ENCODE measurements at regions not wholly inside any gene's neighbourhood (a gene's known extent, or its start where the extent isn't known, plus 50 kb on each side); places are given as distances from the start of the nearest gene placed in this dataset.
"Not testable (repeated sequence)": the region's sequence is repeated elsewhere in the genome, so short reads cannot be mapped to it uniquely, and the experiment has no call there.

DNA sequence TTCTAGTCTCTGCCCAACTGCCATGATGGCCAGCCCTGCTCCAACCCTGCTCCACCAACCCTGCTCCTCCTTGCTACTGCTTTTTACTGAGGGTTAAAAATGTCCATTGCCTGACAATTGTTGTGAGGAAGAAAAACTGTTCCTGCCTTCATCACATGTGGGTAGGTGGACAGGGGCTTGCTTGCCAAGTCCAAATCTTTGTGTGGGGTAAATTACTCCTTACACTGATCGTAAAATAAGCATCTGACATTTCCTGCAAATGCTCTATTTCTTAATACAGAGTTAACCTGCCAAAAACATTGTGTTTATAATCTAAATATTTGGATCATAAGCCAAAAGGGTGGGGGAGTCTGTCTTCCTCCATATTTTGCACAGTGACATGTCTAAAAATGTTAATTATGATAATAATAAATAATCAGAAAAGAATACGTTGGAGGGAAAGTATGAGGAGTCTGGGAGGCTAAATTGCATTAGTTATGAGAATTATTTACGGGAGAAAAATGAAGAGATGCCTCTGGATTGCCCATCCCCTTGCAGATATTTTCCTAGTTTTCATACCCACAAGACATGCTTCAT, 242.5 kb upstream of the TBL1XR1 start:
- no peak for DNase-seq

DNA sequence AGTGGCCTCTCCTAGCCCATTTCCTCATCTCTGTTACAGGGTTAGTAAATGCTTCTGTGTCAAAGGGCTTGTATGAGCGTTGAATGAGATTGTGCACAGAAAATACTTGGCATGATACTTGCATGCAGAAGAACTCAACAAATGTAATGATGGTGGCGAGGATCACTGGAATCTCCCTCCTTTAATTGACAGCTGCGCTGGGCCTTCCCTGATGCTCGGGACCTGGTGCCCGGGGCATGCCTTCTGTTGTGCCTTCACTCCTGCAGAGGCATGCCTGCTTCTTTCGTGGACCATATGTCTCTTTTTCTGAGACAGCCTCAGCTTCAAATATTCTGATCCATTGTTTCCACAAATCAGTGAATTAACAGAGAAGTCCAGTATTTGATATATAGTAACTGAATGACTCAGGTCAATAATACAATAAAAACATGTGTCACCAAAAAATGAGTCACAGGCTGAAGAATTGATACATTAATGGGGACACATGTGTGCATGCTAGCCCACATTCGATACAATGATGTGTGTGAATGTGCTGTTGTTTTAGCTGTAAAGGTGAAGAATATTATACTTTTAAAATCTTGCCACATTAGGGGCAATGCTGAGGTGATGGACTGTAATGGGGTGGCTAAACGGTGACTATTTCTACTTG, 243.3 kb upstream of the TBL1XR1 start:
- no peak for DNase-seq

- no peak for DNase-seq
These were observed 244.1 kb upstream of the TBL1XR1 start for GRCh38 chr3:177441276-177441812.

DNA sequence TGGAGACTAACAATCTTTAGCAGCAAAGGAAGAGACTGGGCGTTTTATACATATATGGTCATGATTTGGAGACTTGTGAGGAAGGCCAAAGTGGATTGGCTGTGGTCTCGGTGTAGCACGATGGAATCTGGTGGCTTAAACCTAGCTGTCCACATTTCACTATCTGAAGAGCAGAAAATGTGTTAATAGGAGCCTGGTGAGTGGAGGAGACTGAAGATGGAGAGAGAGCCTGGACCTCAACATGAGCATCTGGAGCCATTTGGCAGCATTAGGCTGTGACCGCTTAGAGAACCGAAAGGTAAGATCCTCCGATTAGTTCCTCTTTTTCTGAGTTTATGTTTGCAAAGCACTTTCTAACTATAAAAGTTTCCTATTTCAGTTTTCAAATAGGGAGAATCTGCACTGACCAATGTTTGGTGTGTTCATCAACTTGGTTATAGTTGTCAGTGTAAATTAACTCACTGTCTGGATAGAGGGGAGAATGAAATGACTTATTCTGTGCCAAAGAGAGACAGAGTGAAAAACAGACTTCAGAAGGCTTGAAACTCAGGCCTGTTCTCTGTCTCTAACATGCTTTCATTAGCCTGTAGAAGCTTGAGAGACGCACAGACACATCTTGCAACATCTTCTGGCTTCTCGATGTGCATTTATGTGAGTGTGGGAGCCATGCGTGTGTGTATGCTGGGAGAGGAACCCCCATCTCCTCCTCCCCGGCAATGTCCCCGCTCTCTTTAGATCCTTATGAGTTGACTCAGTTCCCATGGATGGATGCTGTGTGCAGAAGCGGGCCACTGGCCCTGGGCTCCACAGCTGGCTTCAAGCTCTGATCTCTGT, 244.7 kb upstream of the TBL1XR1 start:
- DNase-seq, result no peak

DNA sequence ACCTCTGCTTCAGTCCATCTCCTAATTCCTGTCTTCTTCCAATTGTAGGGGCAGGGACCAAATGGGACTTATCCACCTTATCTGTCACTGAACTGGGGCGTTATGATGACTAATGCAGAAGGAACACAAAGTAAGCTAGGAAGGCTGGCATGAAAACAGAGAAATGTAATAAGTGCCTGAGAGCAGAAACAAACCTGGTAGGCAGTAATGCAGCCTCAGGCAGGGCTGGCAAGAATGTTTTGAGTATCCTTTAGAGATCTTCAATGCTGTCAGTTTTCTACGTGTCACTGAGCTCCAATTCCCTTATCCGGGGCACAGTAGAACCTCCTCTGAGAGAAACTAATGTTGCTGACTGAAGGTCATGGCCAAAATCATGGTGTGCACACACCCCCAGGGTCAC, 246.2 kb upstream of the TBL1XR1 start:
- no peak for DNase-seq

- DNase-seq, result no peak
These were observed 247.4 kb upstream of the TBL1XR1 start for GRCh38 chr3:177444696-177445095.

DNA sequence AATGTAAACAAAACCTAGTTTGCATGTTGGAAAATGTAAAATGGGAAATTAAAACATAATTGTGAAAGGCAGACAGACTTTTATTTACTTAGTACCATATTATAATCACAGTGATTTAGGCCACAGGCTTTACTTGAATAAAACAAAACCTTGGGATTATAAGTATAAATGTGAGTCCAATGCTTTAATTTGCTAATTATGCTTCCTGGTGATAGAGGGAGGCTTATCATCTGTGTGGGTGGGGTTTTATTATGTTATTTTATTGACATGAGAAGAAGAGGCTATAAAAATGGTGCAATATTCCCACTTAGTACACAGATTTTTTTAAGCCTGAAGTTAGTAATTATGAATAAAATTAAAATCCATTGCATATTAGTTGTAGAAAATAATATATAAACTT, 248.3 kb upstream of the TBL1XR1 start:
- DNase-seq, result no peak

GRCh38 chr3:177446165-177446601, 248.9 kb upstream of the TBL1XR1 start:
- DNase-seq, result no peak

DNA sequence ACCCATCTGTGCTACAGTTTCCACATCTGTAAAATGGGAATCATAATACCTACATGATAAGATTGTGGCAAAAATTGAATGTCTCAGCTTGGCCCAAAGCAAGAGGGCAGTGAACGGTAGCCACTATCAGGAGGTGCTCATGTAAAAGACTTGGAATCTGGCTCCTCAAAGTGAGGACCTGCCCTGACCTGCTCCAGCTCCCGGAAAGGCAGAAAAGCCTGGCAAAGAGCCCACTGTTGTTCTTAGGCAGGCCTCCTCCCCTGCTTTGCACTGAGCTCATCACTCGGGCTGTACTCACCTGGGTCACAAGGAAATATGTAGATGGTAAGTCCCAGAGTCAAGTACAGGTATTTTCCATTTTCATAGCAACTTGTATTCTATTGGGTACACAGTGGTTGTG, 250.7 kb upstream of the TBL1XR1 start:
- no peak for DNase-seq

- no peak for DNase-seq
These were observed 251.7 kb upstream of the TBL1XR1 start for GRCh38 chr3:177448987-177449359.

DNA sequence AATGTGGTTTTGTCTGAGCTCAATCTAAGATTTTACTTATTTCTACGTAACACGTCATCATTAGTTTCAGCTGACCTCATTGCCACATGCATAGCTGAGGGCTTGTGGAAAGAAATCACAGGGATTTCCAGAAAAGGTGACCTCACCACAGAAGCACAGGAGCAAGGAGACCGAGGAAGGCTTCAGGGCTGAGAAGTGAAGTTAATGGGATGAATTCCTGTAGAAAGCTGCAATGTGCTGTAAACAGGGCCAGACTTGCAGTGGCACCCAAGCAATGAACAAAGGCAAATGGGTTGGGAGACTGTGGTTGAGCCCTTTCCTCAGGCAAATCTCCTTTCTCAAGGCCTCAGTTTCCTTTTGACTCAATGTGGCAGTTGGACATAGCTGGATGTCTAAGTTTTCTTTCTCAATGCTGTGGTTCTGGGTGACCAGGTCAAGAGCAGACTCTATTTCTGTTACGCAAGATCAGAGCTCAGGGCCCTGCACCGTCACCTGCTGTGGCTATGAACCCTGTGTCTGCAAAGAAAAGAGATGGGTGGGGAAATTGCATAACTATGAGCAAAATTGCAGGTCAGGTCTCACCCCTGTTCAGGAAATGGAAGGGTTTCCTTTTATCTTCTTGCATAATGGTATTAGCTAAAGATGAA, 252.2 kb upstream of the TBL1XR1 start:
- no peak for DNase-seq

DNA sequence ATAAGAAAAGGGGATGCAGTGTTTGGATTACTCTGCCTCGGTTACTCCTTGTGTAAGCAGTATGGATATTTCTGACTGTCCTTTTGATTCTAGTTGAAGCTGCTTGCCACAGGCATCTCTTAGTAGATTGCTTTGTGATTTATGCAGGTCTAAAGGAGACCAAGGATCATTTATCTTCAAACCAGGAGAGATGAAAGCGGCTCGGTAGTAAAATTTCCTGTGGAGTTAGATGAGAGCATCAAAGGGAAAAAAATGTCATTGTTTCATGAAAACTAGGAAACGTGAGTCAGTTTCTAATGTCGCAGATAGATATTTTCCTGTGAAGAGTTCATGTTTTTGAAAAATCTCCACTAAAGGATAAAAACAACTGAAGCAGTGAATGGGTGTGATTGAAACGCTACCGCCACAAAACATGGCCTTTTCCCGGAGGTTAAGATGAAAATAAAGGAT, 254.0 kb upstream of the TBL1XR1 start:
- no peak for DNase-seq

GRCh38 chr3:177451864-177452830, 254.9 kb upstream of the TBL1XR1 start:
- DNase-seq, result no peak

DNA sequence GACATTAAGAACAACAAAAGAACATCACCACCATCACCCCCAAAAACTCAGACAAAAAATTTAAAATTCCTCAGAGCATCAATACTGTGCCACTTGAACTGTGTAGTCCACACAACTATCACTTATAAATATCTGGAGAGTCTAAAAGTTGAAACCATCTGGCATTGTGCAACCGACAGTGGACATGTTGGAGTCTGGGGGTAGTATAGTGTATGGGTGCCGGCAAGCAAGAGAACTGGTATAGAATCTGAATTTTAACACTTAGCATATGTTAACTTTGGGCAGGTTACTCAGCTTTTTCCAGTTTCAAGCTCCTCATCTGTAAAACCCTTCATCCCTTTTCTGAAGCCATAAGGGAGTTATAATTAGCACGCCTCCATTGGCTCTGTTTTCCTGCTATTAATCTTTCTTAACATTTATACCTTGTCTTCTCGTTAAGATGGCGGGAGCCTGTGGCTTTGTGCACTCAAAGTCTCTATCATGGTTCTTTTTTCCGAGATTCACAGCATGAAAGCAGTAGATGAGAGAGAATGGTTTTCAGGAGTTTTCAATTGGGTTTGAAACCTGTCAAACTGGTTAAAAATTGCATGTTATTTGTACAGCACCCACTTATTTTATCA, 255.7 kb upstream of the TBL1XR1 start:
- no peak for DNase-seq

DNA sequence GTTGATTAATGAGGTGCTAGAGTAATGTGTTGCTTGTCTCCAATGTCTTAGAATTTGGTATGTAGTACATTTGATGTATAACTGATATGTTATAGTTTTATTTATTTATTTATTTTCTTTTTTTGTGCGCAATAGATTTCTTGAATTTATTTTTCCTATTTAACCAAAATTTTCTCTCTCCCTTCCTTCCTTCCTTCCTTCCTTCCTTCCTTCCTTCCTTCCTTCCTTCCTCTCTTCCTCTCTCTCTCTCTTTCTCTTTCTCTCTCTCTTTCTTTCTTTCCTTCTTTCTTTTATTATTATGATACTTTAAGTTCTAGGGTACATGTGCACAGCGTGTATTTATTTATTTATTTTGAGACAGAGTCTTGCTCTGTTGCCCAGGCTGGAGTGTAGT, 256.2 kb upstream of the TBL1XR1 start:
- no peak for DNase-seq

GRCh38 chr3:177457204-177457603, 259.9 kb upstream of the TBL1XR1 start:
- not testable (repeated sequence) for DNase-seq

DNA sequence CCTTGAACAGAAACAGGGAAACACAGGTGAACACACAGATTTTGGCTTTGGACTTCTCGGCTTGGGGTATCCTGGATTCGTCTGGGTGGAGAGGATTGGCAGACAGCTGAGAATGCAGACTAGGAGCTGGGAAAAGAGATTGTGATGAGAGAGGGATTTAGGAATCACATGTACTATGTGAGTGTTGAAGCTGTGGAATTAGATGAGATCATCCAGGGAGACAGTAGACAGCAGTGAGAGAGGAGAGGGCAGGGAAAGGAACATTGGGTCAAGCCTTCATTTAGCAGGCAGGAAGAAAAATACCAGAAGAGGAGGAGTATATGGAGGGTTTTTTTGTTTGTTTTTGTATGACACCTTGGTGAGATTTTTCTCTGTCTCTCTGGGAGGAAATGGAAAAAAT, 262.1 kb upstream of the TBL1XR1 start:
- no peak for DNase-seq

GRCh38 chr3:177460047-177460446, 262.8 kb upstream of the TBL1XR1 start:
- no peak for DNase-seq

DNA sequence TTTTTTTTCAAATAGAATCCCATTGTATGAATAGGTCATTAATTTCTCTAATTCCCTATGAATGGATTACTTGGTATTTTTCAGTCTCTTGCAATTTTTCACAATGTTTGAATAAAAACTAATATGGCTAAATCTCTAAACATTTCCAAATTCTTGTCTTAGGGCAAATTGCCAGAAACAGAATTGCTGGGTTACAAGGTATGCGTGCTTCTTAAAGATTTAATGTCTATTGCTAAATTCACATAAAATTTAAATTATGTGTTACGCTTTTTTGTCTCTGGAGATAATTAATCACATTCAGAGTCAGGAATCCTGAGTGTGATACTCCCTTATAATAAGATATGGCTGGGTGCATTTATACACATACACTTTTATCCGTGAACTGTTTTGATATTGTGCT, 264.5 kb upstream of the TBL1XR1 start:
- no peak for DNase-seq

- not testable (repeated sequence) for DNase-seq
These were observed 266.1 kb upstream of the TBL1XR1 start for GRCh38 chr3:177463341-177463740.

DNA sequence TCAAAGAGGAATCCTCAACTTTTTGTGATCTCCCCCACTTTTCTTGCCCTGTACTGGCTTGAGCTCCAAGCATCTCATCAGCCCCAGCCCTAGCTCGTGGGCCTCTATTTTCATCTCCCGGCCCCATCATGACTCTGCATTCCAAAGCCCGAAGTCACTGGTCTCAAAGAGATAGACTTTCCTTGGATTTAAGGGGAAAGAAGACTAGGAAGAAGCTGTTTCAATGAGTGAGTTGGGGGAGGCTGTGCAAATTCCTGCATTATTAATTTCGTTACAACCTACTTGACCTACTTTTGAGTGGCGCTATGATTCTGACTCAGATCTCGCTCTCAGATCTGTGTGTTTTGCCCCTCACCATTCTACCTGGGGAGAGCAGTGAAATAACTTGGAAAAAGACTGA, 266.6 kb upstream of the TBL1XR1 start:
- DNase-seq, result no peak
